Gastrocnemius medialis (tissue), 4 donors: ENCODE measurements at regions not wholly inside any gene's neighbourhood (a gene's known extent, or its start where the extent isn't known, plus 50 kb on each side); places are given as distances from the start of the nearest gene placed in this dataset.

Experiments used
- ATAC-seq, 2 donors: fragments of 150-250 bp; one replicate each; pipeline ENCODE4 v1.9.1; 2016
- DNase-seq, 2 donors: peaks; one replicate each; pipeline ENCODE4 v3.0.0-alpha.2; 2019
- H3K27ac ChIP-seq, 4 donors: fragments of 200-600 bp; sonication (generic); 1 replicate in 1 of 4; 2 replicates in 3 of 4; pipeline ENCODE4 v1.5.1; 2016 to 2018; ENCODE audit warnings: mild to moderate bottlenecking in 2 of 4, moderate library complexity in 1 of 4
- H3K27me3 ChIP-seq, 3 donors: fragments of 200-600 bp; sonication (generic) in 2 of 3; 1 replicate in 1 of 3; 2 replicates in 2 of 3; pipeline versions ENCODE4 v1.5.1 to v1.6.0; 2016 to 2019; ENCODE audit warnings: mild to moderate bottlenecking in 1 of 3, moderate library complexity in 1 of 3
- H3K36me3 ChIP-seq, 2 donors: fragments of 200-600 bp; sonication (generic) in 1 of 2; one replicate each; pipeline ENCODE4 v1.5.1; 2017 to 2018
- H3K4me1 ChIP-seq, 2 donors: fragments of 200-600 bp; sonication (generic) in 1 of 2; one replicate each; pipeline ENCODE4 v1.5.1; 2016 to 2017; ENCODE audit warnings: mild to moderate bottlenecking in 2 of 2
- H3K4me3 ChIP-seq, 4 donors: fragments of 200-600 bp; sonication (generic) in 3 of 4; 1 replicate in 1 of 4; 2 replicates in 3 of 4; pipeline ENCODE4 v1.5.1; 2016 to 2019; ENCODE audit warnings: mild to moderate bottlenecking in 2 of 4
- H3K9me3 ChIP-seq, 3 donors: fragments of 200-600 bp; sonication (generic) in 2 of 3; 1 replicate in 1 of 3; 2 replicates in 2 of 3; pipeline ENCODE4 v1.5.1; 2016 to 2019
- POLR2A ChIP-seq, 2 donors: fragments of 450-650 bp; IDR thresholded peaks; one replicate each; pipeline ENCODE4 v1.6.1; 2017; ENCODE audit warnings: antibody characterized with exemption in 2 of 2, mild to moderate bottlenecking in 2 of 2, moderate library complexity in 2 of 2
- in situ Hi-C, 4 donors: fragments of 200-750 bp; cut with MboI; loops; one replicate each; pipeline versions ENCODE4 v1.15.0 to v1.8.0; 2017; ENCODE audit warnings: low sequenced_read_pairs in 4 of 4
- intact Hi-C: fragments of 100-400 bp; cut with DNase I; formaldehyde crosslinking; loops from one replicate; pipeline ENCODE4 v1.15.1; 2023; ENCODE audit warnings: low total_unique reads
- TF ChIP-seq, protein P1 (sequence below), 5 experiments: fragments of 450-650 bp in 3 of 5; fragments of 200-600 bp in 2 of 5; sonication (generic) in 2 of 5; IDR thresholded peaks in 4 of 5; conservative IDR thresholded peaks in 1 of 5; 1 replicate in 4 of 5; 2 replicates in 1 of 5; pipeline ENCODE4 v1.5.1; 2016 to 2019; ENCODE audit warnings: antibody characterized with exemption in 5 of 5, mild to moderate bottlenecking in 3 of 5, moderate library complexity in 3 of 5

DNA sequence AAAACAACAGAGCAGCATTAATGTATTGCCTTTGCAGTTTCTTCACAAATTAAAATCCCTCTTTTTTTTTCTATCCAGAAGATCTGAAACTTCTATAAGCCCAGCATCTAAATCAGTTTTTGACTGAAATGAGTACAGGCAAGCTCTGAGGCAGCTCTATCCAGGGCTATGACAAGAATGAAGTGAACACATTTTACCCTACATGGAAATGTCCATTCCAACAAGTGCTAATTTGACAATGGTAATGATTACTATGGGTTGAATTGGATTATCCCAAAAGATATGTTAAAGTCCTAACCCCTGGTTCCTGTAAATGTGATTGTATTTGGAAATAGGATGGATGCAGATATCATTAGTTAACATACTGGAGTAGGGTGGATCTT lies 115.7 kb downstream of the RPL22L1 start:
- no peaks in the 10 kb centered on the region for H3K9me3 ChIP-seq
- in situ Hi-C loops: no loop called here
- no peak overlapping the region for H3K4me3 ChIP-seq
- no peaks in the 10 kb centered on the region for H3K27me3 ChIP-seq
- ATAC-seq: no peak
- intact Hi-C loops: no loop called here
- peaks cover 0 to 5% of the 10 kb centered on the region in 2 donors for H3K4me1 ChIP-seq
- DNase-seq: no peak
- no peaks in the 10 kb centered on the region for H3K36me3 ChIP-seq
- H3K27ac ChIP-seq: no peak overlapping the region
- TF ChIP-seq, protein P1, sequence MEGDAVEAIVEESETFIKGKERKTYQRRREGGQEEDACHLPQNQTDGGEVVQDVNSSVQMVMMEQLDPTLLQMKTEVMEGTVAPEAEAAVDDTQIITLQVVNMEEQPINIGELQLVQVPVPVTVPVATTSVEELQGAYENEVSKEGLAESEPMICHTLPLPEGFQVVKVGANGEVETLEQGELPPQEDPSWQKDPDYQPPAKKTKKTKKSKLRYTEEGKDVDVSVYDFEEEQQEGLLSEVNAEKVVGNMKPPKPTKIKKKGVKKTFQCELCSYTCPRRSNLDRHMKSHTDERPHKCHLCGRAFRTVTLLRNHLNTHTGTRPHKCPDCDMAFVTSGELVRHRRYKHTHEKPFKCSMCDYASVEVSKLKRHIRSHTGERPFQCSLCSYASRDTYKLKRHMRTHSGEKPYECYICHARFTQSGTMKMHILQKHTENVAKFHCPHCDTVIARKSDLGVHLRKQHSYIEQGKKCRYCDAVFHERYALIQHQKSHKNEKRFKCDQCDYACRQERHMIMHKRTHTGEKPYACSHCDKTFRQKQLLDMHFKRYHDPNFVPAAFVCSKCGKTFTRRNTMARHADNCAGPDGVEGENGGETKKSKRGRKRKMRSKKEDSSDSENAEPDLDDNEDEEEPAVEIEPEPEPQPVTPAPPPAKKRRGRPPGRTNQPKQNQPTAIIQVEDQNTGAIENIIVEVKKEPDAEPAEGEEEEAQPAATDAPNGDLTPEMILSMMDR (IDR thresholded peaks at IDR 0.05 in 4 of 5, conservative IDR thresholded peaks at IDR 0.05 in 1 of 5): no peak
- TF ChIP-seq POLR2A (IDR thresholded peaks at IDR 0.05): no peak

GRCh38 chr3:170753421-170754310 lies 116.3 kb downstream of the RPL22L1 start:
- H3K27me3 ChIP-seq: no peaks in the 10 kb centered on the region
- intact Hi-C loops: no loop called here
- TF ChIP-seq, protein P1 (IDR thresholded peaks at IDR 0.05 in 4 of 5, conservative IDR thresholded peaks at IDR 0.05 in 1 of 5): no peak
- TF ChIP-seq POLR2A (IDR thresholded peaks at IDR 0.05): no peak
- no peak for DNase-seq
- peaks cover 0 to 5% of the 10 kb centered on the region in 2 donors for H3K4me1 ChIP-seq
- in situ Hi-C loops: no loop called here
- no peaks in the 10 kb centered on the region for H3K36me3 ChIP-seq
- no peak for ATAC-seq
- H3K4me3 ChIP-seq: no peak overlapping the region
- no peaks in the 10 kb centered on the region for H3K9me3 ChIP-seq
- no peak overlapping the region for H3K27ac ChIP-seq

- in situ Hi-C loops (no loop called here), intact Hi-C loops (no loop called here)
- TF ChIP-seq POLR2A (IDR thresholded peaks at IDR 0.05): no peak
- TF ChIP-seq, protein P1 (IDR thresholded peaks at IDR 0.05 in 4 of 5, conservative IDR thresholded peaks at IDR 0.05 in 1 of 5): no peak
- Histone ChIP-seq H3K27me3 (no peaks in the 10 kb centered on the region), H3K4me3 (no peak overlapping the region), H3K4me1 (peaks cover 0 to 5% of the 10 kb centered on the region in 2 donors), H3K9me3 (no peaks in the 10 kb centered on the region), H3K27ac (no peak overlapping the region), H3K36me3 (no peaks in the 10 kb centered on the region)
- ATAC-seq (no peak), DNase-seq (no peak)
These were observed 117.3 kb downstream of the RPL22L1 start for GRCh38 chr3:170752571-170753155.

DNA sequence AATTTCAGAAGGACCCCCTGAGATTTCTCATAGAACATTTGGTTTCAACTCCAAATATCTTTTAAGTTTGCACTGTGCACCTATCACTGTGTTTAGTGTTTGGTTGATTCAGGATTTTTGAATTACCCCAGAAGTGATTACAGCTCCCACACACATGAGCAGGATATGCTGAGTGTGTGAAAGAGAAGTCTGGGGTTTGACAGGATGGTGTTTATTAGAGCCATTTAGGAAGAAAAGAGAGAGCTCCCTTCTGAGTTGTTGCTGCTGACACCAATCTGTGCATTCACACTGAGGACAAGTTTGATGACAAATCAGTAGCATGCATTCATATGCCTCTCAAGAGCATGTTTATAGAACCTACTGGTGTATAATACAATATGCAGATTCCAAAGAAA lies 118.1 kb downstream of the RPL22L1 start:
- DNase-seq: no peak
- in situ Hi-C loops: no loop called here
- H3K4me3 ChIP-seq: no peak overlapping the region
- no peaks in the 10 kb centered on the region for H3K9me3 ChIP-seq
- TF ChIP-seq, protein P1 (IDR thresholded peaks at IDR 0.05 in 4 of 5, conservative IDR thresholded peaks at IDR 0.05 in 1 of 5): no peak
- no peak for TF ChIP-seq POLR2A (IDR thresholded peaks at IDR 0.05)
- intact Hi-C loops: no loop called here
- no peaks in the 10 kb centered on the region for H3K27me3 ChIP-seq
- ATAC-seq: no peak
- peaks cover 0 to 5% of the 10 kb centered on the region in 2 donors for H3K4me1 ChIP-seq
- no peak overlapping the region for H3K27ac ChIP-seq
- H3K36me3 ChIP-seq: no peaks in the 10 kb centered on the region
